ENCODE measurements at regions not wholly inside any gene's neighbourhood (a gene's known extent, or its start where the extent isn't known, plus 50 kb on each side); places are given as distances from the start of the nearest gene placed in this dataset.

GRCh38 chr2:198712485-198712884 is 745.3 kb downstream of the SATB2 start:
- TF ChIP-seq CTCF (IDR thresholded peaks at IDR 0.05) (no peak), POLR2A (IDR thresholded peaks at IDR 0.05) (no peak)

Measured in thyroid gland (tissue), 4 donors.